C4-2B (cell line): ENCODE measurements at regions not wholly inside any gene's neighbourhood (a gene's known extent, or its start where the extent isn't known, plus 50 kb on each side); places are given as distances from the start of the nearest gene placed in this dataset.

Source experiments
- CTCF ChIP-seq: fragments of 450-650 bp; conservative IDR thresholded peaks from 2 replicates; pipeline ENCODE4 v1.5.1; 2017; ENCODE audit warnings: mild to moderate bottlenecking
- ZFX ChIP-seq: fragments of 450-650 bp; IDR thresholded peaks from 2 replicates; pipeline ENCODE4 v1.6.1; 2017

- no peak for TF ChIP-seq CTCF
- no peak for TF ChIP-seq ZFX
These were observed 603.6 kb downstream of the IRX1 start for GRCh38 chr5:4199049-4199841.
